GM23338 (cell line): ENCODE measurements at regions not wholly inside any gene's neighbourhood (a gene's known extent, or its start where the extent isn't known, plus 50 kb on each side); places are given as distances from the start of the nearest gene placed in this dataset.

Source experiments
- ATAC-seq: fragments of 200-7000 bp; cut with Tn5 transposase; 3 replicates; pipeline ENCODE4 v1.9.1; 2020
- DNase-seq: peaks from one replicate; pipeline ENCODE4 v3.0.0-alpha.2; 2015; ENCODE audit warnings: low spot score
- H2AFZ ChIP-seq: fragments of 200-600 bp; sonication (generic); 2 replicates; pipeline ENCODE4 v1.8.0; 2016; ENCODE audit warnings: antibody characterized with exemption, mild to moderate bottlenecking, moderate library complexity
- H3F3A ChIP-seq: fragments of 200-600 bp; sonication (generic); replicated peaks from 2 replicates; pipeline ENCODE4 v1.8.0; 2017; ENCODE audit warnings: antibody characterized with exemption, mixed run types, low read depth
- H3K27ac ChIP-seq: fragments of 200-600 bp; sonication (generic); 2 replicates; pipeline ENCODE4 v1.6.1; 2016; ENCODE audit warnings: low read depth
- H3K27me3 ChIP-seq: fragments of 200-600 bp; sonication (generic); 2 replicates; pipeline ENCODE4 v1.8.0; 2016; ENCODE audit warnings: mild to moderate bottlenecking, mixed run types, moderate library complexity; ENCODE audit not compliant: insufficient read depth
- H3K36me3 ChIP-seq: fragments of 200-600 bp; sonication (generic); 2 replicates; pipeline ENCODE4 v1.8.0; 2016; ENCODE audit warnings: mild to moderate bottlenecking; ENCODE audit not compliant: insufficient read depth
- H3K4me1 ChIP-seq: fragments of 200-600 bp; sonication (generic); 2 replicates; pipeline ENCODE4 v1.8.0; 2016; ENCODE audit warnings: mild to moderate bottlenecking, moderate library complexity; ENCODE audit not compliant: insufficient read depth
- H3K4me2 ChIP-seq: fragments of 200-600 bp; sonication (generic); 2 replicates; pipeline ENCODE4 v1.7.1; 2017; ENCODE audit warnings: mixed run types
- H3K4me3 ChIP-seq: fragments of 200-600 bp; sonication (generic); 2 replicates; pipeline ENCODE4 v1.6.1; 2016; ENCODE audit warnings: mixed run types
- H3K79me2 ChIP-seq: fragments of 200-600 bp; sonication (generic); replicated peaks from 2 replicates; pipeline ENCODE4 v1.8.0; 2017; ENCODE audit warnings: mild to moderate bottlenecking; ENCODE audit not compliant: insufficient read depth
- H3K9me2 ChIP-seq: fragments of 200-600 bp; sonication (generic); 2 replicates; pipeline ENCODE4 v1.8.0; 2017; ENCODE audit not compliant: insufficient read depth
- H4K20me1 ChIP-seq: fragments of 200-600 bp; sonication (generic); replicated peaks from 2 replicates; pipeline ENCODE4 v1.8.0; 2017; ENCODE audit warnings: mild to moderate bottlenecking; ENCODE audit not compliant: insufficient read depth
- H3K27ac Mint-ChIP-seq: 2 replicates; pipeline ENCODE4 v1.8.0; 2020; ENCODE audit warnings: inconsistent platforms, mild to moderate bottlenecking, moderate library complexity, mixed read lengths
- H3K27me3 Mint-ChIP-seq: 3 replicates; pipeline ENCODE4 v1.8.0; 2022; ENCODE audit warnings: low read depth, mild to moderate bottlenecking, moderate library complexity, mixed read lengths, inconsistent platforms; ENCODE audit not compliant: insufficient read depth, poor library complexity
- H3K36me3 Mint-ChIP-seq: 3 replicates; pipeline ENCODE4 v1.8.0; 2021; ENCODE audit warnings: low read depth, mild to moderate bottlenecking, inconsistent platforms, moderate library complexity, mixed read lengths
- H3K4me1 Mint-ChIP-seq: 3 replicates; pipeline ENCODE4 v1.8.0; 2020; ENCODE audit warnings: mild to moderate bottlenecking, inconsistent platforms, mixed read lengths
- H3K4me3 Mint-ChIP-seq: 3 replicates; pipeline ENCODE4 v1.8.0; 2021; ENCODE audit warnings: moderate library complexity, mild to moderate bottlenecking, inconsistent platforms, mixed read lengths
- H3K9me3 Mint-ChIP-seq: 3 replicates; pipeline ENCODE4 v1.8.0; 2020; ENCODE audit warnings: moderate library complexity, mild to moderate bottlenecking, inconsistent platforms, mixed read lengths
- CREB1 ChIP-seq: fragments of 250-450 bp; sonication (Bioruptor Pico); IDR thresholded peaks from 2 replicates; pipeline ENCODE4 v1.5.0; 2020; ENCODE audit warnings: low read depth, mild to moderate bottlenecking, moderate library complexity
- ETS1 ChIP-seq: IDR thresholded peaks from 2 replicates; pipeline ENCODE4 v1.6.1; 2016; ENCODE audit warnings: antibody characterized with exemption
- EZH2phosphoT487 ChIP-seq: fragments of 200-600 bp; sonication (generic); IDR thresholded peaks from one replicate; pipeline ENCODE4 v1.8.1; 2018; ENCODE audit warnings: antibody characterized with exemption; ENCODE audit not compliant: unreplicated experiment
- JUNB ChIP-seq: IDR thresholded peaks from one replicate; pipeline ENCODE4 v1.6.1; 2016; ENCODE audit warnings: antibody characterized with exemption; ENCODE audit not compliant: unreplicated experiment
- NANOG ChIP-seq: IDR thresholded peaks from 2 replicates; pipeline ENCODE4 v1.6.1; 2016; ENCODE audit warnings: antibody characterized with exemption, borderline replicate concordance
- STAT1 ChIP-seq: IDR thresholded peaks from one replicate; pipeline ENCODE4 v1.6.1; 2016; ENCODE audit warnings: antibody characterized with exemption; ENCODE audit not compliant: unreplicated experiment
- ZNF331 ChIP-seq: fragments of 250-450 bp; sonication (Bioruptor Pico); IDR thresholded peaks from 2 replicates; pipeline ENCODE4 v1.5.0; 2020; ENCODE audit warnings: low read depth, mild to moderate bottlenecking, moderate library complexity
- TF ChIP-seq, protein P1 (sequence below), 2 experiments: fragments of 200-600 bp in 1 of 2; sonication (generic) in 1 of 2; conservative IDR thresholded peaks; 2 replicates each; pipeline versions ENCODE4 v1.5.1 to v1.6.1; 2016 to 2017; ENCODE audit warnings: antibody characterized with exemption in 2 of 2, low read depth in 2 of 2, mild to moderate bottlenecking in 2 of 2, moderate library complexity in 1 of 2
- TF ChIP-seq, protein P2 (sequence below): IDR thresholded peaks from one replicate; pipeline ENCODE4 v1.6.1; 2018; ENCODE audit warnings: antibody characterized with exemption; ENCODE audit not compliant: unreplicated experiment
- TF ChIP-seq, protein P3 (sequence below): fragments of 250-450 bp; sonication (Bioruptor Pico); IDR thresholded peaks from 2 replicates; pipeline ENCODE4 v1.5.0; 2020; ENCODE audit warnings: mild to moderate bottlenecking, moderate library complexity

GRCh38 chr12:90100579-90100978 lies 391.9 kb upstream of the ATP2B1 start (continued):
- TF ChIP-seq ETS1 = no peak
- no peak for TF ChIP-seq STAT1
- TF ChIP-seq EZH2phosphoT487 = no peak
- TF ChIP-seq, protein P1, sequence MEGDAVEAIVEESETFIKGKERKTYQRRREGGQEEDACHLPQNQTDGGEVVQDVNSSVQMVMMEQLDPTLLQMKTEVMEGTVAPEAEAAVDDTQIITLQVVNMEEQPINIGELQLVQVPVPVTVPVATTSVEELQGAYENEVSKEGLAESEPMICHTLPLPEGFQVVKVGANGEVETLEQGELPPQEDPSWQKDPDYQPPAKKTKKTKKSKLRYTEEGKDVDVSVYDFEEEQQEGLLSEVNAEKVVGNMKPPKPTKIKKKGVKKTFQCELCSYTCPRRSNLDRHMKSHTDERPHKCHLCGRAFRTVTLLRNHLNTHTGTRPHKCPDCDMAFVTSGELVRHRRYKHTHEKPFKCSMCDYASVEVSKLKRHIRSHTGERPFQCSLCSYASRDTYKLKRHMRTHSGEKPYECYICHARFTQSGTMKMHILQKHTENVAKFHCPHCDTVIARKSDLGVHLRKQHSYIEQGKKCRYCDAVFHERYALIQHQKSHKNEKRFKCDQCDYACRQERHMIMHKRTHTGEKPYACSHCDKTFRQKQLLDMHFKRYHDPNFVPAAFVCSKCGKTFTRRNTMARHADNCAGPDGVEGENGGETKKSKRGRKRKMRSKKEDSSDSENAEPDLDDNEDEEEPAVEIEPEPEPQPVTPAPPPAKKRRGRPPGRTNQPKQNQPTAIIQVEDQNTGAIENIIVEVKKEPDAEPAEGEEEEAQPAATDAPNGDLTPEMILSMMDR (conservative IDR thresholded peaks at IDR 0.05; ENCODE audit: low read depth in 2 of 2) = no peak
- no peak for TF ChIP-seq NANOG
- TF ChIP-seq ZNF331 (CRISPR knock-in tag) = no peak
- TF ChIP-seq CREB1 (CRISPR knock-in tag) = no peak
- no peak for TF ChIP-seq JUNB

GRCh38 chr12:90099288-90099687 lies 390.6 kb upstream of the ATP2B1 start:
- Histone ChIP-seq H3K9me2 (no peaks in the 10 kb centered on the region), H3K4me3 (no peak overlapping the region), H2AFZ (no peak overlapping the region), H3K27ac (no peak overlapping the region), H4K20me1 (no peaks in the 10 kb centered on the region), H3K4me2 (no peak overlapping the region), H3K79me2 (no peaks in the 10 kb centered on the region), H3K4me1 (no peaks in the 10 kb centered on the region), H3K27me3 (no peaks in the 10 kb centered on the region), H3K36me3 (no peaks in the 10 kb centered on the region), H3F3A (no peaks in the 10 kb centered on the region)
- ATAC-seq (no peak), DNase-seq (no peak)
- H3K4me1 Mint-ChIP-seq = no peaks in the 10 kb centered on the region; the same call in 1 of the 3 replicates
- H3K9me3 Mint-ChIP-seq = no peaks in the 10 kb centered on the region
- no peaks in the 10 kb centered on the region for H3K36me3 Mint-ChIP-seq
- no peak overlapping the region for H3K4me3 Mint-ChIP-seq
- H3K27me3 Mint-ChIP-seq = peaks cover 2% of the 10 kb centered on the region
- H3K27ac Mint-ChIP-seq = no peak overlapping the region
- no peak for TF ChIP-seq ETS1
- TF ChIP-seq CREB1 (CRISPR knock-in tag) = no peak
- TF ChIP-seq, protein P2, sequence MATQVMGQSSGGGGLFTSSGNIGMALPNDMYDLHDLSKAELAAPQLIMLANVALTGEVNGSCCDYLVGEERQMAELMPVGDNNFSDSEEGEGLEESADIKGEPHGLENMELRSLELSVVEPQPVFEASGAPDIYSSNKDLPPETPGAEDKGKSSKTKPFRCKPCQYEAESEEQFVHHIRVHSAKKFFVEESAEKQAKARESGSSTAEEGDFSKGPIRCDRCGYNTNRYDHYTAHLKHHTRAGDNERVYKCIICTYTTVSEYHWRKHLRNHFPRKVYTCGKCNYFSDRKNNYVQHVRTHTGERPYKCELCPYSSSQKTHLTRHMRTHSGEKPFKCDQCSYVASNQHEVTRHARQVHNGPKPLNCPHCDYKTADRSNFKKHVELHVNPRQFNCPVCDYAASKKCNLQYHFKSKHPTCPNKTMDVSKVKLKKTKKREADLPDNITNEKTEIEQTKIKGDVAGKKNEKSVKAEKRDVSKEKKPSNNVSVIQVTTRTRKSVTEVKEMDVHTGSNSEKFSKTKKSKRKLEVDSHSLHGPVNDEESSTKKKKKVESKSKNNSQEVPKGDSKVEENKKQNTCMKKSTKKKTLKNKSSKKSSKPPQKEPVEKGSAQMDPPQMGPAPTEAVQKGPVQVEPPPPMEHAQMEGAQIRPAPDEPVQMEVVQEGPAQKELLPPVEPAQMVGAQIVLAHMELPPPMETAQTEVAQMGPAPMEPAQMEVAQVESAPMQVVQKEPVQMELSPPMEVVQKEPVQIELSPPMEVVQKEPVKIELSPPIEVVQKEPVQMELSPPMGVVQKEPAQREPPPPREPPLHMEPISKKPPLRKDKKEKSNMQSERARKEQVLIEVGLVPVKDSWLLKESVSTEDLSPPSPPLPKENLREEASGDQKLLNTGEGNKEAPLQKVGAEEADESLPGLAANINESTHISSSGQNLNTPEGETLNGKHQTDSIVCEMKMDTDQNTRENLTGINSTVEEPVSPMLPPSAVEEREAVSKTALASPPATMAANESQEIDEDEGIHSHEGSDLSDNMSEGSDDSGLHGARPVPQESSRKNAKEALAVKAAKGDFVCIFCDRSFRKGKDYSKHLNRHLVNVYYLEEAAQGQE = no peak
- TF ChIP-seq STAT1 = no peak
- TF ChIP-seq, protein P3, sequence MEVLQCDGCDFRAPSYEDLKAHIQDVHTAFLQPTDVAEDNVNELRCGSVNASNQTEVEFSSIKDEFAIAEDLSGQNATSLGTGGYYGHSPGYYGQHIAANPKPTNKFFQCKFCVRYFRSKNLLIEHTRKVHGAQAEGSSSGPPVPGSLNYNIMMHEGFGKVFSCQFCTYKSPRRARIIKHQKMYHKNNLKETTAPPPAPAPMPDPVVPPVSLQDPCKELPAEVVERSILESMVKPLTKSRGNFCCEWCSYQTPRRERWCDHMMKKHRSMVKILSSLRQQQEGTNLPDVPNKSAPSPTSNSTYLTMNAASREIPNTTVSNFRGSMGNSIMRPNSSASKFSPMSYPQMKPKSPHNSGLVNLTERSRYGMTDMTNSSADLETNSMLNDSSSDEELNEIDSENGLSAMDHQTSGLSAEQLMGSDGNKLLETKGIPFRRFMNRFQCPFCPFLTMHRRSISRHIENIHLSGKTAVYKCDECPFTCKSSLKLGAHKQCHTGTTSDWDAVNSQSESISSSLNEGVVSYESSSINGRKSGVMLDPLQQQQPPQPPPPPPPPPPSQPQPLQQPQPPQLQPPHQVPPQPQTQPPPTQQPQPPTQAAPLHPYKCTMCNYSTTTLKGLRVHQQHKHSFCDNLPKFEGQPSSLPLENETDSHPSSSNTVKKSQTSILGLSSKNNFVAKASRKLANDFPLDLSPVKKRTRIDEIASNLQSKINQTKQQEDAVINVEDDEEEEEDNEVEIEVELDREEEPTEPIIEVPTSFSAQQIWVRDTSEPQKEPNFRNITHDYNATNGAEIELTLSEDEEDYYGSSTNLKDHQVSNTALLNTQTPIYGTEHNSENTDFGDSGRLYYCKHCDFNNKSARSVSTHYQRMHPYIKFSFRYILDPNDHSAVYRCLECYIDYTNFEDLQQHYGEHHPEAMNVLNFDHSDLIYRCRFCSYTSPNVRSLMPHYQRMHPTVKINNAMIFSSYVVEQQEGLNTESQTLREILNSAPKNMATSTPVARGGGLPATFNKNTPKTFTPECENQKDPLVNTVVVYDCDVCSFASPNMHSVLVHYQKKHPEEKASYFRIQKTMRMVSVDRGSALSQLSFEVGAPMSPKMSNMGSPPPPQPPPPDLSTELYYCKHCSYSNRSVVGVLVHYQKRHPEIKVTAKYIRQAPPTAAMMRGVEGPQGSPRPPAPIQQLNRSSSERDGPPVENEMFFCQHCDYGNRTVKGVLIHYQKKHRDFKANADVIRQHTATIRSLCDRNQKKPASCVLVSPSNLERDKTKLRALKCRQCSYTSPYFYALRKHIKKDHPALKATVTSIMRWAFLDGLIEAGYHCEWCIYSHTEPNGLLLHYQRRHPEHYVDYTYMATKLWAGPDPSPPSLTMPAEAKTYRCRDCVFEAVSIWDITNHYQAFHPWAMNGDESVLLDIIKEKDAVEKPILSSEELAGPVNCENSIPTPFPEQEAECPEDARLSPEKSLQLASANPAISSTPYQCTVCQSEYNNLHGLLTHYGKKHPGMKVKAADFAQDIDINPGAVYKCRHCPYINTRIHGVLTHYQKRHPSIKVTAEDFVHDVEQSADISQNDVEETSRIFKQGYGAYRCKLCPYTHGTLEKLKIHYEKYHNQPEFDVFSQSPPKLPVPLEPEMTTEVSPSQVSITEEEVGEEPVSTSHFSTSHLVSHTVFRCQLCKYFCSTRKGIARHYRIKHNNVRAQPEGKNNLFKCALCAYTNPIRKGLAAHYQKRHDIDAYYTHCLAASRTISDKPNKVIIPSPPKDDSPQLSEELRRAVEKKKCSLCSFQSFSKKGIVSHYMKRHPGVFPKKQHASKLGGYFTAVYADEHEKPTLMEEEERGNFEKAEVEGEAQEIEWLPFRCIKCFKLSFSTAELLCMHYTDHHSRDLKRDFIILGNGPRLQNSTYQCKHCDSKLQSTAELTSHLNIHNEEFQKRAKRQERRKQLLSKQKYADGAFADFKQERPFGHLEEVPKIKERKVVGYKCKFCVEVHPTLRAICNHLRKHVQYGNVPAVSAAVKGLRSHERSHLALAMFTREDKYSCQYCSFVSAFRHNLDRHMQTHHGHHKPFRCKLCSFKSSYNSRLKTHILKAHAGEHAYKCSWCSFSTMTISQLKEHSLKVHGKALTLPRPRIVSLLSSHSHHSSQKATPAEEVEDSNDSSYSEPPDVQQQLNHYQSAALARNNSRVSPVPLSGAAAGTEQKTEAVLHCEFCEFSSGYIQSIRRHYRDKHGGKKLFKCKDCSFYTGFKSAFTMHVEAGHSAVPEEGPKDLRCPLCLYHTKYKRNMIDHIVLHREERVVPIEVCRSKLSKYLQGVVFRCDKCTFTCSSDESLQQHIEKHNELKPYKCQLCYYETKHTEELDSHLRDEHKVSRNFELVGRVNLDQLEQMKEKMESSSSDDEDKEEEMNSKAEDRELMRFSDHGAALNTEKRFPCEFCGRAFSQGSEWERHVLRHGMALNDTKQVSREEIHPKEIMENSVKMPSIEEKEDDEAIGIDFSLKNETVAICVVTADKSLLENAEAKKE (CRISPR knock-in tag) = no peak
